Endothelial cell of umbilical vein (primary cell): ENCODE measurements at regions not wholly inside any gene's neighbourhood (a gene's known extent, or its start where the extent isn't known, plus 50 kb on each side); places are given as distances from the start of the nearest gene placed in this dataset.
"Not testable (repeated sequence)": the region's sequence is repeated elsewhere in the genome, so short reads cannot be mapped to it uniquely, and the experiment has no call there.

Experiments
- BruUV-seq: library from RNA; stranded (reverse); fragments of 400-500 nt; replicated peaks from 2 replicates; lab custom pipeline; 2021; lab: Mats Ljungman, UMichigan
- CTCF ChIA-PET: fragments of 300-600, 350-600 bp; sonication (Branson Sonifier 250); formaldehyde crosslinking; loops from one replicate; lab custom pipeline; 2021; ENCODE audit warnings: antibody characterized with exemption, inconsistent platforms; lab: Charles Lee
- POLR2A ChIA-PET: fragments of 300-600, 350-600 bp; sonication (Branson Sonifier 250); formaldehyde crosslinking; loops from one replicate; lab custom pipeline; 2021; ENCODE audit warnings: antibody characterized with exemption, inconsistent platforms; lab: Charles Lee
- DNase-seq: peaks from one replicate; pipeline ENCODE4 v3.0.0-alpha.2; 2011; ENCODE audit warnings: low read depth, low spot score
- FAIRE-seq: peaks from 2 replicates; lab custom pipeline; 2011; peaks lifted over from hg19 to GRCh38; lab: Jason Lieb, UNC
- H2AFZ ChIP-seq: 2 replicates; pipeline ENCODE4 v1.6.0; 2012; ENCODE audit warnings: low read depth, low read length, control low read depth, inconsistent platforms
- H3K27ac ChIP-seq: 2 replicates; pipeline ENCODE4 v1.5.1; 2011; ENCODE audit warnings: low read depth, mild to moderate bottlenecking, control low read depth, low read length, moderate library complexity; ENCODE audit not compliant: insufficient read depth
- H3K27me3 ChIP-seq, 2 experiments: 2 replicates each; pipeline versions ENCODE4 v1.6.0 to v1.6.1; 2011; ENCODE audit warnings: low read length in 2 of 2, mixed read lengths in 1 of 2; ENCODE audit not compliant: control insufficient read depth in 2 of 2, insufficient read depth in 2 of 2
- H3K36me3 ChIP-seq, 2 experiments: 2 replicates in 1 of 2; 3 replicates in 1 of 2; pipeline ENCODE4 v1.5.1; 2011; ENCODE audit warnings: low read length in 2 of 2, mild to moderate bottlenecking in 1 of 2, moderate library complexity in 1 of 2; ENCODE audit not compliant: control insufficient read depth in 2 of 2, insufficient read depth in 2 of 2; ENCODE audit errors: extremely low read depth in 1 of 2
- H3K4me1 ChIP-seq: 3 replicates; pipeline ENCODE4 v1.5.1; 2011; ENCODE audit warnings: mild to moderate bottlenecking, low read length; ENCODE audit not compliant: control insufficient read depth, insufficient read depth; ENCODE audit errors: extremely low read depth
- H3K4me2 ChIP-seq: 2 replicates; pipeline ENCODE4 v1.6.1; 2011; ENCODE audit warnings: low read length, control low read depth, mixed read lengths; ENCODE audit not compliant: insufficient read depth
- H3K4me3 ChIP-seq, 3 experiments: fragments of 200-600 bp in 1 of 3; sonication (generic), shearing (Covaris generic) in 1 of 3; replicated peaks in 1 of 3; 2 replicates each; pipeline ENCODE4 v1.5.1; 2011 to 2016; ENCODE audit warnings: control low read depth in 3 of 3, low read length in 3 of 3, mild to moderate bottlenecking in 2 of 3, inconsistent platforms in 1 of 3, low read depth in 1 of 3, moderate library complexity in 1 of 3; ENCODE audit not compliant: insufficient read depth in 1 of 3
- H3K79me2 ChIP-seq: 2 replicates; pipeline ENCODE4 v1.6.0; 2012; ENCODE audit warnings: low read length, inconsistent platforms; ENCODE audit not compliant: control insufficient read depth, insufficient read depth
- H3K9ac ChIP-seq: replicated peaks from 2 replicates; pipeline ENCODE3; 2011; ENCODE audit warnings: low read length, control low read depth; ENCODE audit not compliant: insufficient read depth; ENCODE audit errors: extremely low read depth
- H3K9me1 ChIP-seq: replicated peaks from 3 replicates; pipeline ENCODE4 v1.6.0; 2011; ENCODE audit warnings: mild to moderate bottlenecking, low read length; ENCODE audit not compliant: control insufficient read depth, insufficient read depth; ENCODE audit errors: extremely low read depth
- H3K9me3 ChIP-seq: replicated peaks from 2 replicates; pipeline ENCODE4 v1.5.1; 2012; ENCODE audit warnings: low read length, inconsistent platforms; ENCODE audit not compliant: control insufficient read depth, insufficient read depth
- H4K20me1 ChIP-seq: replicated peaks from 2 replicates; pipeline ENCODE3; 2011; ENCODE audit warnings: mild to moderate bottlenecking, low read length; ENCODE audit not compliant: control insufficient read depth, insufficient read depth; ENCODE audit errors: extremely low read depth
- EZH2 ChIP-seq: IDR thresholded peaks from 2 replicates; pipeline ENCODE4 v1.6.1; 2012; ENCODE audit warnings: borderline replicate concordance, low read depth, mild to moderate bottlenecking, moderate library complexity, low read length, inconsistent platforms; ENCODE audit not compliant: severe bottlenecking
- FOS ChIP-seq: IDR thresholded peaks from 2 replicates; pipeline ENCODE4 v1.6.1; 2011; ENCODE audit warnings: mild to moderate bottlenecking, low read length, moderate library complexity, borderline replicate concordance; ENCODE audit not compliant: insufficient read depth
- GATA2 ChIP-seq: IDR thresholded peaks from 2 replicates; pipeline ENCODE4 v1.7.0; 2011; ENCODE audit warnings: low read depth, mild to moderate bottlenecking, moderate library complexity, mixed read lengths, low read length; ENCODE audit not compliant: insufficient read length, insufficient read depth
- MAX ChIP-seq: IDR thresholded peaks from 2 replicates; pipeline ENCODE4 v1.6.1; 2011; ENCODE audit not compliant: insufficient read depth, insufficient read length
- MYC ChIP-seq: IDR thresholded peaks from one replicate; pipeline ENCODE4 v1.6.1; 2011; ENCODE audit warnings: mild to moderate bottlenecking, low read depth, low read length
- POLR2A ChIP-seq: IDR thresholded peaks from 2 replicates; pipeline ENCODE4 v1.6.1; 2012; ENCODE audit warnings: low read depth, mild to moderate bottlenecking, control low read depth, low read length
- POLR2AphosphoS5 ChIP-seq: IDR thresholded peaks from 2 replicates; pipeline ENCODE4 v1.6.1; 2012; ENCODE audit warnings: low read depth, mild to moderate bottlenecking, control low read depth, low read length, moderate library complexity; ENCODE audit not compliant: insufficient read depth
- dilution Hi-C: fragments of 300-500 bp; cut with MboI; formaldehyde crosslinking; loops from one replicate; pipeline ENCODE4 v1.15.0; 2019; ENCODE audit warnings: low sequenced_read_pairs; ENCODE audit not compliant: extremely low pct_ligation_motif_present
- intact Hi-C: fragments of 100-400 bp; cut with micrococcal nuclease; formaldehyde crosslinking; loops from one replicate; pipeline ENCODE4 v1.10.0; 2022

- no peak overlapping the region for H3K4me3 ChIP-seq
- TF ChIP-seq MAX, result no peak
- TF ChIP-seq MYC, result no peak
- TF ChIP-seq GATA2, result no peak
- no peak for TF ChIP-seq FOS
- TF ChIP-seq EZH2, result no peak
- TF ChIP-seq POLR2AphosphoS5, result no peak
- TF ChIP-seq POLR2A, result no peak
- CTCF ChIA-PET, result interaction anchor here (0.9 to 3.2 kb wide), 7 partner anchors 12 to 162 kb away, joined by 3 to 21 read pairs (median 4); no protein-coding TSS in a partner anchor
- H3K36me3 ChIP-seq, result no peaks in the 10 kb centered on the region
- H3K27me3 ChIP-seq, result peaks cover 0 to 12% of the 10 kb centered on the region in 2 experiments
- H3K9me3 ChIP-seq, result no peaks in the 10 kb centered on the region
- peak overlapping the region; percentile 4 for H3K4me2 ChIP-seq
- no peak overlapping the region for H3K27ac ChIP-seq
- H4K20me1 ChIP-seq, result no peaks in the 10 kb centered on the region
- H3K79me2 ChIP-seq, result no peaks in the 10 kb centered on the region
- intact Hi-C loops, result no loop called here
- H2AFZ ChIP-seq, result no peak overlapping the region
- H3K9ac ChIP-seq, result no peak overlapping the region
- BruUV-seq, result no TSS peak
- peak; percentile 86 for DNase-seq
- no peaks in the 10 kb centered on the region for H3K9me1 ChIP-seq
- POLR2A ChIA-PET, result no interaction called here
- no peak for FAIRE-seq
- dilution Hi-C loops, result no loop called here
- H3K4me1 ChIP-seq, result no peaks in the 10 kb centered on the region
These were observed 103.1 kb upstream of the RHOBTB1 start for GRCh38 chr10:61047081-61047480.

- H3K9me1 ChIP-seq, POLR2A ChIA-PET, FAIRE-seq, H3K4me2 ChIP-seq, H3K79me2 ChIP-seq, H3K9me3 ChIP-seq, H2AFZ ChIP-seq, H3K27ac ChIP-seq, H4K20me1 ChIP-seq, H3K4me1 ChIP-seq, intact Hi-C loops, DNase-seq, H3K4me3 ChIP-seq, H3K9ac ChIP-seq, BruUV-seq, dilution Hi-C loops, H3K36me3 ChIP-seq: not testable (repeated sequence)
- CTCF ChIA-PET, result interaction anchor here (1.0 to 3.2 kb wide), 3 partner anchors 11 to 49 kb away, joined by 3 to 21 read pairs (median 3); no protein-coding TSS in a partner anchor
- H3K27me3 ChIP-seq, result peaks cover 0 to 12% of the 10 kb centered on the region in 2 experiments
These were observed 101.5 kb upstream of the RHOBTB1 start for GRCh38 chr10:61045480-61045879.
